Inflammatory macrophage (primary cell): ENCODE measurements at regions not wholly inside any gene's neighbourhood (a gene's known extent, or its start where the extent isn't known, plus 50 kb on each side); places are given as distances from the start of the nearest gene placed in this dataset.
"Not testable (repeated sequence)": the region's sequence is repeated elsewhere in the genome, so short reads cannot be mapped to it uniquely, and the experiment has no call there.

ENCODE experiments used
- DNase-seq, 2 donors: peaks; one replicate each; pipeline ENCODE4 v3.0.0-alpha.2; 2020 to 2022

GRCh38 chr3:31102196-31102879, 207.9 kb upstream of the GADL1 start:
- DNase-seq, result no peak

- DNase-seq, result no peak
Observed at GRCh38 chr3:31103181-31103580, 208.7 kb upstream of the GADL1 start.

GRCh38 chr3:31103623-31104180, 209.2 kb upstream of the GADL1 start:
- no peak for DNase-seq

GRCh38 chr3:31105011-31105410, 210.6 kb upstream of the GADL1 start:
- DNase-seq, result no peak

- DNase-seq, result peak; percentile 39 to 79
Observed at GRCh38 chr3:31105438-31106077, 211.1 kb upstream of the GADL1 start.

- no peak for DNase-seq
Observed at GRCh38 chr3:31106204-31106603, 211.7 kb upstream of the GADL1 start.

GRCh38 chr3:31106912-31107311, 212.5 kb upstream of the GADL1 start:
- DNase-seq, result no peak

- no peak for DNase-seq
Observed at GRCh38 chr3:31114929-31115283, 220.4 kb upstream of the GADL1 start.

GRCh38 chr3:31115531-31115930, 221.1 kb upstream of the GADL1 start:
- DNase-seq, result not testable (repeated sequence)

- no peak for DNase-seq
Observed at GRCh38 chr3:31116651-31117050, 222.2 kb upstream of the GADL1 start.

- no peak for DNase-seq
Observed at GRCh38 chr3:31117854-31118253, 223.4 kb upstream of the GADL1 start.

- no peak for DNase-seq
Observed at GRCh38 chr3:31124373-31124772, 229.9 kb upstream of the GADL1 start.

- no peak for DNase-seq
Observed at GRCh38 chr3:31125413-31126020, 231.1 kb upstream of the GADL1 start.

GRCh38 chr3:31129241-31129640, 234.8 kb upstream of the GADL1 start:
- no peak for DNase-seq

- DNase-seq, result peak; percentile 28 to 29
Observed at GRCh38 chr3:31132132-31132769, 237.8 kb upstream of the GADL1 start.

GRCh38 chr3:31133541-31133940, 239.1 kb upstream of the GADL1 start:
- no peak for DNase-seq

- no peak for DNase-seq
Observed at GRCh38 chr3:31135546-31135945, 241.1 kb upstream of the GADL1 start.

GRCh38 chr3:31137718-31138465, 243.4 kb upstream of the GADL1 start:
- no peak for DNase-seq

GRCh38 chr3:31140470-31140869, 246.0 kb upstream of the GADL1 start:
- no peak for DNase-seq

- no peak for DNase-seq
Observed at GRCh38 chr3:31142139-31142538, 247.7 kb upstream of the GADL1 start.

- DNase-seq, result no peak
Observed at GRCh38 chr3:31142543-31142942, 248.1 kb upstream of the GADL1 start.

- no peak for DNase-seq
Observed at GRCh38 chr3:31145062-31145461, 250.6 kb upstream of the GADL1 start.

GRCh38 chr3:31147550-31147949, 253.1 kb upstream of the GADL1 start:
- no peak for DNase-seq
